Uterus (tissue), 2 donors: ENCODE measurements at regions not wholly inside any gene's neighbourhood (a gene's known extent, or its start where the extent isn't known, plus 50 kb on each side); places are given as distances from the start of the nearest gene placed in this dataset.

Experiments used
- POLR2A ChIP-seq, 2 donors: fragments of 450-650 bp; IDR thresholded peaks; one replicate each; pipeline ENCODE4 v1.6.1; 2016; ENCODE audit warnings: antibody characterized with exemption in 2 of 2, mild to moderate bottlenecking in 1 of 2, moderate library complexity in 1 of 2
- TF ChIP-seq, protein P1 (sequence below), 4 experiments: fragments of 200-600 bp in 2 of 4; fragments of 450-650 bp in 2 of 4; sonication (generic) in 2 of 4; IDR thresholded peaks; one replicate each; pipeline ENCODE4 v1.5.1; 2016 to 2019; ENCODE audit warnings: antibody characterized with exemption in 4 of 4, mild to moderate bottlenecking in 2 of 4, moderate library complexity in 1 of 4

GRCh38 chr5:61649231-61649630 lies 317.2 kb downstream of the ZSWIM6 start:
- no peak for TF ChIP-seq POLR2A (IDR thresholded peaks at IDR 0.05)
- TF ChIP-seq, protein P1, sequence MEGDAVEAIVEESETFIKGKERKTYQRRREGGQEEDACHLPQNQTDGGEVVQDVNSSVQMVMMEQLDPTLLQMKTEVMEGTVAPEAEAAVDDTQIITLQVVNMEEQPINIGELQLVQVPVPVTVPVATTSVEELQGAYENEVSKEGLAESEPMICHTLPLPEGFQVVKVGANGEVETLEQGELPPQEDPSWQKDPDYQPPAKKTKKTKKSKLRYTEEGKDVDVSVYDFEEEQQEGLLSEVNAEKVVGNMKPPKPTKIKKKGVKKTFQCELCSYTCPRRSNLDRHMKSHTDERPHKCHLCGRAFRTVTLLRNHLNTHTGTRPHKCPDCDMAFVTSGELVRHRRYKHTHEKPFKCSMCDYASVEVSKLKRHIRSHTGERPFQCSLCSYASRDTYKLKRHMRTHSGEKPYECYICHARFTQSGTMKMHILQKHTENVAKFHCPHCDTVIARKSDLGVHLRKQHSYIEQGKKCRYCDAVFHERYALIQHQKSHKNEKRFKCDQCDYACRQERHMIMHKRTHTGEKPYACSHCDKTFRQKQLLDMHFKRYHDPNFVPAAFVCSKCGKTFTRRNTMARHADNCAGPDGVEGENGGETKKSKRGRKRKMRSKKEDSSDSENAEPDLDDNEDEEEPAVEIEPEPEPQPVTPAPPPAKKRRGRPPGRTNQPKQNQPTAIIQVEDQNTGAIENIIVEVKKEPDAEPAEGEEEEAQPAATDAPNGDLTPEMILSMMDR (IDR thresholded peaks at IDR 0.05), result no peak
